NCI-H146 (cell line): ENCODE measurements at regions not wholly inside any gene's neighbourhood (a gene's known extent, or its start where the extent isn't known, plus 50 kb on each side); places are given as distances from the start of the nearest gene placed in this dataset.

Experiments
- DNase-seq: peaks from one replicate; lab custom pipeline; 2025; lab: John Stamatoyannopoulos, UW

DNA sequence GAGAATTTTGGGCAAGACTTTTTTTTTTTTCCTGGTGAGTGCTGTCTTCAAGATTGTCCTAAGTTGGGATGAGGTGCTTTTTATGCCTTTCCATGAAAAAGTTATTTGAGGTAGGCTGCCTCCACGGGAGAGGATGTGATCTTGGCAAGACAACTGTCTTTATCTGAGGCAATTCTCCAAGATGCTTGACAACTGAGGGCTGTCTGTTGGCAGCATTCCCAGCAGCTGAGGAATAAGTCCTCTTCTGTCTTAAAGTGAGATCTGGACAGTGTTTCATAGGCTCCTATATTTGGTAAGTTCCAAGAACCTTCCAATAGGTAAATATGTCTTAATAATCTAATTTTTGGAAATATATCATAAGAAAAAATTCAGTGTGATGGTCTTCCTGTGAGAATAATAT is 662.0 kb downstream of the CDH11 start:
- DNase-seq = no peak

GRCh38 chr16:64459402-64459801 is 662.5 kb downstream of the CDH11 start:
- no peak for DNase-seq

- peak; percentile 19 for DNase-seq
Observed at GRCh38 chr16:64455275-64455674, 666.6 kb downstream of the CDH11 start.

DNA sequence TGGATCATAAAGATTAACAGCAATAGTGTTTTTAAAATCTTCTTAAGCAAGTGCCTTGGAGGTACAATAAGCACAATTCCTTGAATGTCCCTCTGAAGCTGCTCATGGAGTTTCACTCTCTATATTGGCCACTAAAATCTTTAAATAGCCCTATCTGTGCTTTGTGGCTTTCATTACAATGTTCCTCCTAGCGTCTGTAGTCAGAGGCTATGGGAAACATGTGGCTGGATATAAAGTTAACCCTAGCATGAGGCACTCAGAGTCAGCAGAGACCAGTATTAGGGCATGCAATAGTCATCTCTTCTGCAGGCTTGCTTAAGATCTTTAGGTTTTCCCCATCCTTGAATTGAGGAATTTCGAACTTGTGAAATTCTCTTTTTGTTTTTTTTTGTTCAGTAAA is 668.2 kb downstream of the CDH11 start:
- DNase-seq = no peak

GRCh38 chr16:64452446-64452845 is 669.4 kb downstream of the CDH11 start:
- DNase-seq = no peak

GRCh38 chr16:64450177-64450576 is 671.7 kb downstream of the CDH11 start:
- DNase-seq = no peak

GRCh38 chr16:64449506-64449905 is 672.4 kb downstream of the CDH11 start:
- no peak for DNase-seq

- DNase-seq = no peak
Observed at GRCh38 chr16:64445649-64446048, 676.2 kb downstream of the CDH11 start.

- peak; percentile 59 for DNase-seq
Observed at GRCh38 chr16:64445245-64445644, 676.6 kb downstream of the CDH11 start.

GRCh38 chr16:64440421-64440831 is 681.4 kb downstream of the CDH11 start:
- no peak for DNase-seq

DNA sequence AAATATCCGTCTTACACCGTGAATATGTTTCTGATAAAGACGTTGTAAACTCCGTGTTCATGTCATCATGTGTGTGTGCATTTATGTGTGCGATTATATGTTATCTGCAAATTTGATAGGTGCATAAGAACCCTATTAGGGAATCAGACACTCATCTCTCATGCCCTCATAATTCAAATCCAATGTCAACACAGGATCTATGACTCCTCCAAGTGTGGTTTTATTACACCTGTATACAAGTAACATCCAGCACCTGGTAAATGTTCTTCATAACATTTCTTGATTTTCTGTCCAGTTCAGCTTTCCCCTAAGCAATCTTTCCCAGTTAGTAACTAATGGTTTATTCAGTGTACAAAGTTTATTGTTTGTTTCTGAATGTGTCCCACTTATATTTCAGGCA is 681.9 kb downstream of the CDH11 start:
- no peak for DNase-seq

GRCh38 chr16:64437706-64438324 is 684.0 kb downstream of the CDH11 start:
- peak; percentile 59 for DNase-seq

GRCh38 chr16:64434526-64435069 is 687.3 kb downstream of the CDH11 start:
- peak; percentile 1 for DNase-seq

- DNase-seq = no peak
Observed at GRCh38 chr16:64428463-64429113, 693.3 kb downstream of the CDH11 start.

DNA sequence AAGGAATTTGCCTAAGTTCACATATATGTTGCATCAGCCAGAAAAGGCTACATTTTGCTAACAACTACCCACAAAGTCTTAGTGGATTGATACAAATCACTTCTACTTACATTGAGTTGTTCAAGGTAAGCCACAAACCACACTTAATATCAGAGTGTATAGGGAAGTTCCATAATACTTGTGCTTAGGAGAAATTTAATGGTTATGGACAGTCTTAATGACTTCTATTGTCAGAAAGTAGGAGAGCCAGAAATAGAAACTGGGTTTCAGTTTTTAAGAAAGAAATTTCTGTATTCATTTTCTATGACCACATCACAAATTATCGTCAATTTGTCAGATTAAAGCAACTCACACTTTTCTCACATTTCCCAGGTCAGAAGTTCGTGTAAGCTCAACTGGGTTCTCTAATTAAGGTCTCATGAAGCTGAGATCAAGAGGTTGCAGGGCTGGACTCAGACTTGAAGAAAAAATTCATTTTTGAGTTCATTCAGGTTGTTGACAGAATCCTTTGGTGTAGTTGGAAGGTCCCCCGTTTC is 695.7 kb downstream of the CDH11 start:
- DNase-seq = no peak

DNA sequence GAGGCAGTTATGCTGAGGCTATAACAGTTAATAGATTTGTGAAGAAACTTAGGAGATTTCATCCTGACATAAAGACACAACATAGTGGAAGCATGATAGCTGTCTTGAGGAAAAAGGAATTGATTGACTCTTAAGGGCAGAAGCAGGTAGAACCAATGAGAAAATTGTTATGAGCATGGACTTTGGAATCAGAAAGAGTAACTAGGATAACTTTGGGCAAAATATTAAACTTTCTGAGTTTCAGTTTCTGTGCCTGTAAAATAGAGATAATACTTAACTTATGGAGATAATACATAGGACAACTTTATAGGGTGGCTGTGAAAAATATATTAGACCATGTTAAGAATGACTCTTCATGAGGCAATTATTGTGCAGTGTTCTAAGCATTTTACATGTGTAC is 696.5 kb downstream of the CDH11 start:
- no peak for DNase-seq

DNA sequence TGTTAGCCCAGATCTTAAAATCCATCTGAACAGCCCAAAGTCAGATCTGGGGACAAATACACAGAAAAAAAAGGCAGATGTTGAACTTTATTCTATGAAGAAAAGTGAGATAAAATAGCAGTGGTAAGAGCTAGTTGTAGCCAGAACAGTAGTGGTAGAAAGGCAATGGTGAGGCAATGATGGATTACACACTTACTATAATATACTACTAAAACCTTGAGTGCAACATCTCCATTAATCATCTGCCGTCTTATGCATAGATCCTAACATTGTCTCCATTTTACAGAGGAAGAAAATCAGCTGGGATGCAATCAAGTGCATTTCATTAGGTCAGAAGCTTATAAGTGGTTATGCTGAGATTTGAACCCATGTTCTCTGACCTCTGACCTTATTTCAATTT is 699.6 kb downstream of the CDH11 start:
- no peak for DNase-seq

DNA sequence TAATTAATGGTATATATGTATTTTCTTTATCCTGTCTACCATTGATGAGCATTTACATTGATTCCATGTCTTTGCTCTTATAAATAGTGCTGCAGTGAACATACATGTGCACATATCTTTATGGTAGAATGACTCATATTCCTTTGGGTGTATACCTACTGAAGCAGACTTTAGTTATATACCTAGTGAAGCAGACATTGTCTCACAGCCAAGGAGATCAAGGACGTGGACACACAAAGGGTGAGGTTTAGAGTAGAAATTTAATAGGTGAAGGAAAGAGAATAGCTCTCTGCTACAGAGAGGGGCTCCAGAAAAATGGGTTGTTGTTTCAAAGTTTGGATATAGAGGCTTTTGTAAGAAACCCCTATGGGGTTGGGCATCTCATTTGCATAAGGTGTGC is 700.3 kb downstream of the CDH11 start:
- no peak for DNase-seq

DNA sequence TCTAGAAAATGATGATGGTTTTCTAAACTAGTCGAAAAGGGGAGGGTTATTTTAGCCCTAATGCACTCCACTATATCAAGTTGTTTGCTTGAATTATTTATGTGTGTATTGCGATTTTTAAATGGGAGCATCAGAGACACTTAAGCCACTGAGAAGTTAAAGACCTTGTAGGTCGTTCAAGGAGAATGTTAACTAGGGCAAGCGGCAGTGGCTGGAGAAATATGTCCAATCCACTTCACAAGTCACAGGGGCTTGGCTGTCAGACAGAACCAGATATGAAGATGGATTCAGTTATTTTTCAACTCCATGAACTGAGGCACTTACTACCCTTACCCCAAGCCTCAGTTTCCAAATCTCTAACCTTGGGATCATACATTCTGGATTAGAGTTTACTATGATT is 702.0 kb downstream of the CDH11 start:
- no peak for DNase-seq

DNA sequence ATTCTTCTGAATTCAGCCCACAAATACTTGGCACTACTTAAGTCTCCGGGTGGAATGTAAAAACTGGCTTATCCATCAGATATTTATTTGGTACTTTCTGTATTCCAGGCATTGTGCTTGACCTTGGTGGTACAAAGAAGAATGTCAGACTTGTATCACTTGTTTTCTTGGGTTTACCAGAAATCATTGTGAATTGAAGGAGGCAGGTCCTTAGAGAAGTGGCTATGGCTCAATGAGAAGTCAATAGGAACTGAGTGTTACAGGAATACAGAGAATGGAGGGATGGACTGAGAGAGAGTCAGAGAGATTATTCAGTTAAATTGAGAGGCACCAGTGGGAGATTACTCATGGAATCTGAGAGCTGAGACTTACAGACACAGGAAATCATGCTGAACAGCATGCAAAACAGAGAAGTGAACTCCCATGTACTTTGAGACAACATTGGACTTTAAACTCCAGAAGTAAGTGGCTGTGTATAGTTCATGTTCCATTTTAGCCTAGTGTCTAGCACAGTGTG is 704.1 kb downstream of the CDH11 start:
- DNase-seq = no peak

- DNase-seq = no peak
Observed at GRCh38 chr16:64416216-64417005, 705.5 kb downstream of the CDH11 start.

DNA sequence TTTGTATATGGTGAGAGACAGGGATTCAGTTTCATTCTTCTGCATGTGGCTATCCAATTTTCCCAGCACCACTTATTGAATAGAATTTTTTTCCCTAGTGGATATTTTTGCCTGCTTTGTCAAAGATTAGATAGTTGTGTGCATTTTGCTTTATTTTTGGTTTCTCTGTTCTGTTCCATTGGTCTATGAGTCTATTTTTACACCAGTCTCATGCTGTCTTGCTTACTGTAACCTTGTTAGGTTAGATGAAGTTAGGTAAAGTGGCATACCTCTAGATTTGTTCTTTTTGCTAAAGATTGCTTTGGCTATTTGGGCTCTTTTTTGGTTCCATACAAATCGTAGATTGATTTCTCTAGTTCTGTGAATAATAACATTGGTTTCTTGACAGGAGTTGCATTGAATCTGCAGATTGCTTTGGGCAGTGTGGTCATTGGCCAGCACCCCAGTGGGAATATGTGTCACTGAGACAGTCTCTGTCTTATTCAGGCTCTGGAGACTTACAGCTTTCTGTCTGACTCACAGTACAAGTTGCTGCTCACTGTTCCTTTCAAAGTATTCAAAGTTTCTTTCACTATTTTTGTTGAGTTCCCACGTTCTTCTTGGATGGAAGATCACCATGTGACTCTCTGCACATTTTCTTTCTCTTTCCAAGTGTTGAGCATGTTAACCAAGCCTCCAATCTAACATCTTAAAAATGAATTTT is 709.1 kb downstream of the CDH11 start:
- DNase-seq = no peak
